ENCODE measurements at regions not wholly inside any gene's neighbourhood (a gene's known extent, or its start where the extent isn't known, plus 50 kb on each side); places are given as distances from the start of the nearest gene placed in this dataset.
A peak's percentile ranks its signal among the peaks of the same experiment; 100 is the strongest.

DNA sequence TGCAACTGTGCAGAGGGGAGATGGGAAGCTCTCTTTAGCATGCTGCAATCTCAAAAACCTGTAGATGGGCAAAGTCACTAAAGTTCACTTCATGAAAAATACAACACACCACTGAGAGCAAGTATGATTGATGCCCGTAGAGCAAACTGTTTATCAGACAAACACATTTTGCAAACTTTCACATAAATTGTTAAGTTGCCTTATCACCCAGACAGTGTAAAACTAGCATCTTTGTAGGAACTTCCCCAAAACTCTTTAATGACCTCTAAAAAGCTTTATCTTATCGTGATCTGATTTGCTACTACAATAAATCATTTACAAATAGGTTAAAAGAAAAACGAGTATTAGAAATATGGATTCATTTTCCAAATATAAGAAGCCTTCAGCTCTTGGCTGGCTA lies 391.0 kb downstream of the LMO4 start:
- no peak for DNase-seq (ENCODE audit: low read depth)

- no peak for DNase-seq (ENCODE audit: low read depth)
Observed at GRCh38 chr1:87720561-87720960, 391.9 kb downstream of the LMO4 start.

DNA sequence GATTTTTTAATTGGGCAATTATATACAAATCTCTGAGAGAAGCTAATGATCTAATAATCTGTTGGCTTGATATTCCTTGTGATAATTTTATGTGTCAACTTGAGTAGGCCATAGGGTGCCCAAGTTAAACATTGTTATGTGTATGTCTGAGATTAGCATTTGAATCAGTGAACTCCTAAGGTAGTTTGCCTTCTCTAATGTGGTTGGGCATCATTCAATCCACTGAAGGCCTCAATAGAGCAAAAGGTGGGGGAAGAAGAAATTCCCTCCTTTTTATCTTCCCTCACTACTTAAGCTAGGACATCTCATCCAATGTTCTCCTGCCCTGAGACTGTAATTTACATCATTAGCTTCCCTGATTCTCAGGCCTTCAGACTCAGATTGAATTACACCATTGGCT lies 394.5 kb downstream of the LMO4 start:
- no peak for DNase-seq (ENCODE audit: low read depth)

DNA sequence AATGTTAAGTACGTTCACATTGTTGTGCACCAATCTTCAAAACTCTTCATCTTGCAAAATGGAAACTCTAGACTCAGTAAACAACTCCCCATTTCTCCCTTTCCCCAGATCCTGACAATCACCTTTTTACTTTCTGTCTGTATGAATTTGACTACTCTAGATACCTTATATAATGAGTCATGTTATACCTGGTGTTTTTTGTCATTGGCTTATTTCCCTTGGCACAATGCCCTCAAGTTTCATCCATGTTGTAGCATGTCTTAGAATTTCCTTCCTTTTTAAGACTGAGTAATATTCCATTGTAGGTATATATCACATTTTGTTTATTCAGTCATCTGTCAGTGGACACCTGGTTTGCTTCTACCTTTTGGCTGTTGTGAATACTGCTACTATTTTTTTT lies 399.5 kb downstream of the LMO4 start:
- no peak for DNase-seq (ENCODE audit: low read depth)

DNA sequence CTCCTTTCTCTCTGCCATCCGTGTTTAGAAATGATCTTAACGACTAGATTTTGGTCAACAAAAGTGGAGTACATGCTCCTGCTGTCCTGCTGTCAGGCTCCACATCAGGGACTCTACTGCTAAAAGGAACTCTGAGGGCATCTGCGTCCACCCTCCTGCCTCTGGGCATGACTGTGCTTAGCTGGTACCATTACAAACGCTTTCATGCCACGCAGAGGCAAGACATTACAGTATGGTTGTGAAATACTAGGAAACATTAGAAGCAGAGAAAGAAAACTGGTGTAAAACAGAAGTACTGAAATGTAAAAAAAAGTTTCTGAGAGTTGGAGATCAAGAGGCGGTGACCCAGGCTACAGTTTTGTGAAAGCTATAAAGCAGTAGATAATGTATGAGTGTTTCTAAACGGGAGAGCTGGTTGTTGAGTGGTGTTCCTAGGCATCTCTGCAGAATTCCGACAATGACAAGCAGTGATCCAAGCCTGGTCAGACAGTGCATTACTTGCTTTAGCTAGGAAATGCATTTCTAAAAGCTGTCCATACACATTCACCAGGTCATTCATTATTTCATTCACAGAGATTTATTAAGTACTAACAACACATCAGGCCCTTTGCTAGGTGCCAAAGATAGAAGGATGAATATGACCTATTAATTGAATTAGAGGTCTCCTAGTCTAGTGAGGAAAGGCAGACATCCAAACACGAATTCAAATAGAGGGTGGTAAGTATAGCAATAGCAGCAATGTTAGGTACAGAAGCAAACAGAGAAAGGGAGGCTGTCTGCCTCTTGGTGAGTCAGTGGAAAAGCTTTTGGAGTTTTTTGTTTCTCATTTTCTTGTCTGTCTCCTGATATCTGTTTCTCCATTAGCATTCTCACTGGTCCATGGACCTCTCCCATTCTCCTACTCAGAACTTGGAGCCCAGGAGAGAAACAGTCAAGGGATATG lies 401.9 kb downstream of the LMO4 start:
- DNase-seq (ENCODE audit: low read depth), result no peak

- no peak for DNase-seq (ENCODE audit: low read depth)
Observed at GRCh38 chr1:87733386-87733785, 404.7 kb downstream of the LMO4 start.

DNA sequence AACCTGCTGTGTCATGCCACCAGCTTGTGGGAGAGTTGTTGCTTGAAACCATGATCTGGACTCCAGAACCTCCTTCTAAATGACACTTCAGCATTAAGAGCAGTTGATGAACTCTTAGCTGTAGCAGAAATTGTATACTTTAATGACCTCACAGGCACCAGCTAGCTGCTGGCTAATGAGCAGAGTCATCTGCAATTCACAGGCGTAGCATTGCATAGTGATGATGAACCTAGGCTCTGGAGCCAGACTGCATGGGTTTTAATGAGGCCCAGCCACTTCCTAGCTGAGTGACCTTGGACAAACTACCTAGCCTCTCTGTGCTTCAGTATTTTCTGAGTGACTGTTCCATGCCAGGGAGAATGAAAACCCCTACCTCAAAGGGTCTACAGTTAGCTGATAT lies 407.1 kb downstream of the LMO4 start:
- no peak for DNase-seq (ENCODE audit: low read depth)

DNA sequence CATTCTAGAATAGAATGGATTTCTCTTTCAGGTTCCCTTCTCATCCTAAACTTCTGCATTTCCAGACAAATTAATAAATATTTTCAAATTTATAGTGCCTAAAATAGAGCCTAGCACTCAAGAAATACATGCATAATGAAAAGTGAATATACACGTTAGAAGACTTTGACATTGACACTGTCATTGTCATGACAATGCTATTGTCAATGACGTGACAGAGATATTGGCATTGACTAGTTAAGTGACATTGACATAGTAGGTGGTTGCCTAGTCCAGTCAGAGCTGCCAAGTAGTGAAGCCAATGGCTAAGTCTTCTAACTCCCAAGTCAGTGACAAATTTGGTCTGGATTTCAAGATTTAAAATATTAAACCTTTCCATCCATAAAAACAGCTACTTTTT lies 410.5 kb downstream of the LMO4 start:
- no peak for DNase-seq (ENCODE audit: low read depth)

DNA sequence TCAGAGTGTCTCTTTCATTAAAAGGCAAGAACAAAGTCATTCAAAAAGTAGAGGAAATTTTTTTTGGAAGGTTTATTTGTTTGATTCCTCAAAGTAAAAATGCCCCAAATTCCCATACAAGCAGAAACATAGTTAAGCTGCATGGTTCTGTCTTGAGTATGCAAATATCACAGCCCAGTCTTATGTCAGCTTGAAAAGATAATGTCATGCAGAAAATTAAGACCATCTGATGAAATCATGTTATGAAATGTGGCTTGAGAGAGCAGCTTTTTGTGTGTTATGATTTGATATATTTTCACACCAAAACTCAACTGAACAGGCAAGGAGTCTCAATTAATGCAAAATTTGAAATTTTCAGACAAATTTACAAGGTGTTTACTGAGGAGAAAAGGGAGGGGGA lies 411.0 kb downstream of the LMO4 start:
- DNase-seq (ENCODE audit: low read depth), result no peak

- DNase-seq (ENCODE audit: low read depth), result peak; percentile 15
Observed at GRCh38 chr1:87743256-87743655, 414.6 kb downstream of the LMO4 start.

- DNase-seq (ENCODE audit: low read depth), result no peak
Observed at GRCh38 chr1:87744056-87744455, 415.4 kb downstream of the LMO4 start.

GRCh38 chr1:87744763-87745162 lies 416.1 kb downstream of the LMO4 start:
- DNase-seq (ENCODE audit: low read depth), result no peak

GRCh38 chr1:87753366-87753765 lies 424.7 kb downstream of the LMO4 start:
- no peak for DNase-seq (ENCODE audit: low read depth)

DNA sequence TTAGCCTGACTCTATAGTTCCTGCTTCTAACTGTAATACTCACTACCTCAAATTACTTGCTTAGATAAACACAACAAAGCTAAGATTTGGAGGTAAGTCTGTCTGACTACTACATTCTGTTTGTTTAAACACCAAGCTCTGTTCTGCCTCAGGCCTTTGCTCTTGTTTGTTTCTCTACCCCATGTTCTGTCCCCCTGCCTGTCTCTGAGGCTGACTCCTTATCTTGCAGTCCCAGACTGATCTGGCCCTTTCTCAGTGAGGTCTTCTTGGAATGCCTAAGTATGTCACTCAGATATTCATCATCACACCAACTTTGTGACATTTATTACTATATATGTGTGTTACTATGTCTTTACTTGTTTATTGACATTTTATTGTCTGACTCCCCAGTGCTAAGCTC lies 425.5 kb downstream of the LMO4 start:
- peak; percentile 36 for DNase-seq (ENCODE audit: low read depth)

DNA sequence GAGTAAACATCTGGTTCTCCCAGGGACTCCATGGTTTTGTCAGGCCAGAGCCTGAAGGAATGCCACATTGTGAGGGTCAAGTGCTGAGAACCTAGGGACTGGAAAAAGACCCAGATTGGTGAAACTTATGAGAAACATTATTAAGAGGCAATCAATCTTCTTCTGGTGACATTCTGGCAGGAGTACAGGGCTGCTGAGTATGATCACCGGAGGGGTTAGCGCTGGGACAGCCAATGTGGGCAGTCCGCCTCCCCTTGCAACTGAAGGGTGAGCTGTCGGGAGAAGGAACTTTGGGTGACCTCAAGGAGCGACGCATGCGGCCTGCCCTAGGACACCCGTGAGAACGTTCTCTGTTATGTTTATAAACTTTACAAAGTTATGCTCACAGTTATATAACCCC lies 429.0 kb downstream of the LMO4 start:
- peak; percentile 20 for DNase-seq (ENCODE audit: low read depth)

- no peak for DNase-seq (ENCODE audit: low read depth)
Observed at GRCh38 chr1:87759421-87760087, 430.9 kb downstream of the LMO4 start.

GRCh38 chr1:87760155-87760554 lies 431.5 kb downstream of the LMO4 start:
- no peak for DNase-seq (ENCODE audit: low read depth)

GRCh38 chr1:87760654-87761053 lies 432.0 kb downstream of the LMO4 start:
- no peak for DNase-seq (ENCODE audit: low read depth)

GRCh38 chr1:87763483-87763882 lies 434.8 kb downstream of the LMO4 start:
- DNase-seq (ENCODE audit: low read depth), result no peak

DNA sequence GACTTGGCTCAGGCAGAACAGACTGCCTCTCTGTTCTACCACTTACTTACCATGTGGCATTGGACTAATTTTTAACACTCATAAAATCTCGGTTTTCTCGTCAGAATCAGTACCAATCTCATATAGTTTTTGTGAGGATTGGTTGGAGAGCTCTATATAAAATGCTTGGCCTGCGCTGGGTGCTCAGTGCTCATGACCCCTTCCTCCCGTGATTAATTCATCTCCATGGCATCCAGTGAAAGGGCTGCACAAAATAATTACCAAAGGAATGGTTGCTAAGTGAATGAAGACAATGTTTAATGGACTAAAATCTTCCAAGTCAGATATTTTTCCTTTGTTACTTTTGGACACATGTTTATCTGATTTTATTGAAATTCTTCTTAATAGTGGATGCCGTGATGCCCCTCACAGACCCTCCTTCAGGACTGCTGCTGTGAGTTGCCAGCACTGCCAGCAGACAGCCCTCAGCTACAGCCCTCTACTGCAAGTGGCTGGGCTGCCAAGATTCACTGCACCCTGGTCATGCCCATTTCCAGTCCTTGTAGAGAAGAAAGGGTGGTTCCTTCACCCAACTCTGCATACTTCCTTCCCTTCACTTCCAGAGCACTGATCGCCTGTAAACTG lies 436.5 kb downstream of the LMO4 start:
- DNase-seq (ENCODE audit: low read depth), result no peak

- no peak for DNase-seq (ENCODE audit: low read depth)
Observed at GRCh38 chr1:87765681-87766070, 437.0 kb downstream of the LMO4 start.

GRCh38 chr1:87766737-87767136 lies 438.1 kb downstream of the LMO4 start:
- DNase-seq (ENCODE audit: low read depth), result no peak

DNA sequence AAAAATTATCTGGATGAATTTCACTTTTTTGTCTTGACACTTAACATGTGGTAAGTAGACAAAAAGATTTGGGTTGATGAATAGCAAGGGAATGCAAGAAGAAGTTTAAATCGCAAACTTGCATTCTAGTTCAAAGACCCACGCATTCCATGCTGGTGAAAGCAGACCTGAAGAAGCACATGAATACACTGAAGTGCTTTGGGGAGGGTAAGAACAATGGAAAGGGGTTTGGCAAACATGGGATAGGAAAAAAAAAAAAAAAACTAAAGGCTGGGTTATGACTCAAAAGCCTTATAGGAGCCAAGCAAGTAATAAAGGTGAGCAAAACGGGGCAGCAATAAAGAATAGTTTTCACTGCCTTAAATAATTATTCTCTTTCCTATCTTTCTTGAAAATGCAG lies 450.2 kb downstream of the LMO4 start:
- peak; percentile 9 for DNase-seq (ENCODE audit: low read depth)
